ENCODE measurements at regions not wholly inside any gene's neighbourhood (a gene's known extent, or its start where the extent isn't known, plus 50 kb on each side); places are given as distances from the start of the nearest gene placed in this dataset.
"Not testable (repeated sequence)": the region's sequence is repeated elsewhere in the genome, so short reads cannot be mapped to it uniquely, and the experiment has no call there.

DNA sequence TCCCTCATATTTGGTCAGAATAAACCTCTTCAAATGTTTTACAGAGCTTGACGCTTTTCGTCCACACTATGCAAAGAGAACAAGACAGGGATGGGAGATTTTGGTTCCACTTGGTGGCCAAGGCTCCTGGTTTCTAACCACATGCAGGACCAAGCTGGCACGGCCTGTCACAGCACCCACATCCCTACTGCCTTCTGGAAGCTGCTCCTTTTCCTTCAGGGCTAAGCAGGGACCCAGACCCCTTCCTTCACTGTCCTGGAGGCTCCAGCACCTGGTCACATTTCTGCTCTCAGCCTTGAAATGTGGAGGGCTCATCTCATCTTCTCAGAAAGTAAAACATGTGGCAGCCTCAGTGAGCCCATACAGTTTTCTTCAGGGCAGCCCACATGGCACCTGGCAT lies 50.4 kb upstream of the ARHGEF7 start:
- Histone ChIP-seq H3K9me3 (ENCODE audit: control insufficient read depth in 1 of 2, low read length in 2 of 2) (no peaks in the 10 kb centered on the region), H3K27me3 (ENCODE audit: low read depth, low read length) (no peaks in the 10 kb centered on the region), H3K4me3 (ENCODE audit: low read depth in 1 of 2, low read length in 2 of 2) (no peak overlapping the region), H3K36me3 (ENCODE audit: control insufficient read depth in 1 of 2, insufficient read depth in 2 of 2, low read length in 2 of 2) (no peaks in the 10 kb centered on the region), H3K27ac (ENCODE audit: low read length) (no peak overlapping the region), H3K4me1 (ENCODE audit: control insufficient read depth in 1 of 2, insufficient read depth in 2 of 2, low read length in 2 of 2) (no peaks in the 10 kb centered on the region)

- no peak overlapping the region for H3K4me3 ChIP-seq (ENCODE audit: low read depth in 1 of 2, low read length in 2 of 2)
Observed at GRCh38 chr13:111062966-111063365, 52.1 kb upstream of the ARHGEF7 start.

GRCh38 chr13:111062305-111062704 lies 52.8 kb upstream of the ARHGEF7 start:
- no peak overlapping the region for H3K4me3 ChIP-seq (ENCODE audit: low read depth in 1 of 2, low read length in 2 of 2)
- no peaks in the 10 kb centered on the region for H3K36me3 ChIP-seq (ENCODE audit: control insufficient read depth in 1 of 2, insufficient read depth in 2 of 2, low read length in 2 of 2)
- no peaks in the 10 kb centered on the region for H3K4me1 ChIP-seq (ENCODE audit: control insufficient read depth in 1 of 2, insufficient read depth in 2 of 2, low read length in 2 of 2)
- no peaks in the 10 kb centered on the region for H3K27me3 ChIP-seq (ENCODE audit: low read depth, low read length)
- no peak overlapping the region for H3K27ac ChIP-seq (ENCODE audit: low read length)
- H3K9me3 ChIP-seq (ENCODE audit: control insufficient read depth in 1 of 2, low read length in 2 of 2) = no peaks in the 10 kb centered on the region

More at GRCh38 chr13:111062966-111063365, 52.1 kb upstream of the ARHGEF7 start:
- Histone ChIP-seq H3K9me3 (ENCODE audit: control insufficient read depth in 1 of 2, low read length in 2 of 2) (no peaks in the 10 kb centered on the region), H3K36me3 (ENCODE audit: control insufficient read depth in 1 of 2, insufficient read depth in 2 of 2, low read length in 2 of 2) (no peaks in the 10 kb centered on the region), H3K27me3 (ENCODE audit: low read depth, low read length) (no peaks in the 10 kb centered on the region), H3K4me1 (ENCODE audit: control insufficient read depth in 1 of 2, insufficient read depth in 2 of 2, low read length in 2 of 2) (no peaks in the 10 kb centered on the region), H3K27ac (ENCODE audit: low read length) (no peak overlapping the region)

GRCh38 chr13:111061358-111062045 lies 53.6 kb upstream of the ARHGEF7 start:
- H3K4me1 ChIP-seq (ENCODE audit: control insufficient read depth in 1 of 2, insufficient read depth in 2 of 2, low read length in 2 of 2) = no peaks in the 10 kb centered on the region
- no peaks in the 10 kb centered on the region for H3K36me3 ChIP-seq (ENCODE audit: control insufficient read depth in 1 of 2, insufficient read depth in 2 of 2, low read length in 2 of 2)
- H3K27ac ChIP-seq (ENCODE audit: low read length) = no peak overlapping the region
- H3K27me3 ChIP-seq (ENCODE audit: low read depth, low read length) = no peaks in the 10 kb centered on the region
- no peaks in the 10 kb centered on the region for H3K9me3 ChIP-seq (ENCODE audit: control insufficient read depth in 1 of 2, low read length in 2 of 2)
- no peak overlapping the region for H3K4me3 ChIP-seq (ENCODE audit: low read depth in 1 of 2, low read length in 2 of 2)

GRCh38 chr13:111060237-111060919 lies 54.7 kb upstream of the ARHGEF7 start:
- Histone ChIP-seq H3K27me3 (ENCODE audit: low read depth, low read length) (no peaks in the 10 kb centered on the region), H3K36me3 (ENCODE audit: control insufficient read depth in 1 of 2, insufficient read depth in 2 of 2, low read length in 2 of 2) (no peaks in the 10 kb centered on the region), H3K27ac (ENCODE audit: low read length) (no peak overlapping the region), H3K4me1 (ENCODE audit: control insufficient read depth in 1 of 2, insufficient read depth in 2 of 2, low read length in 2 of 2) (no peaks in the 10 kb centered on the region), H3K9me3 (ENCODE audit: control insufficient read depth in 1 of 2, low read length in 2 of 2) (no peaks in the 10 kb centered on the region), H3K4me3 (ENCODE audit: low read depth in 1 of 2, low read length in 2 of 2) (no peak overlapping the region)

DNA sequence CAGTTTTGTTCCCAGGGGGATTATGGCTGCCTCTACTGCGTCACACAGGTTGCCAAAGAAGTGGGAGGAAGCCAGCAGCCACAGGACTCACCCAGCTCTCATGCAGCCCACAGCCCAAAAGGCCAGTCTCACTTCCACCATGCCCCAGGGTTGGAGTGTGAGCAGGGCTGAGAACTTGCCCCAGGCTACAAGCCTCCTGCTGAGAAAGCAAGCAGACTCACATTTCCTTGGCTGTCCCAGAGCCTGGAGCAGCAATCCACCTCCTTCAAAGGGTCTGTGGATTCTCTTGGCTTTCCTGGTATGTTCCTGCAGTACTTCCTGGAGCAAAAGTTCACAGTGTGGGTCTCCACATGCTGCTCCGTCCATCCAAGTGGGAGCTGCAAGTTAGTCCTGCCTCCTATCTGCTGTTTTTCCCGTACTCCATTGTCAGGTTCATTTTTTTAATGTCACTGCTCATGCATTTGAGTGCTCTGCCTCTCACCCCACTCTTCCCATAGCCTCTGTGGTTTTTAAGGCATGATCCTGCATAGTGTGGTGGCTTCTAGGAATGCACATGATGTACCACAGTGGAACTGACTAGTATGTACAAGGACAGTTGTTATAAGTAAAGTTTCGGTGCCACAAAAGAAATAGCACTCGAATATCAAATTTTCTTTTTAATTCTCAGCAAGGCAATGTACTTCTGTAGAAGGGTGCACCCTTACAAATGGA lies 56.2 kb upstream of the ARHGEF7 start:
- no peaks in the 10 kb centered on the region for H3K27me3 ChIP-seq (ENCODE audit: low read depth, low read length)
- no peak overlapping the region for H3K4me3 ChIP-seq (ENCODE audit: low read depth in 1 of 2, low read length in 2 of 2)
- H3K36me3 ChIP-seq (ENCODE audit: control insufficient read depth in 1 of 2, insufficient read depth in 2 of 2, low read length in 2 of 2) = no peaks in the 10 kb centered on the region
- H3K9me3 ChIP-seq (ENCODE audit: control insufficient read depth in 1 of 2, low read length in 2 of 2) = no peaks in the 10 kb centered on the region
- H3K27ac ChIP-seq (ENCODE audit: low read length) = no peak overlapping the region
- no peaks in the 10 kb centered on the region for H3K4me1 ChIP-seq (ENCODE audit: control insufficient read depth in 1 of 2, insufficient read depth in 2 of 2, low read length in 2 of 2)

DNA sequence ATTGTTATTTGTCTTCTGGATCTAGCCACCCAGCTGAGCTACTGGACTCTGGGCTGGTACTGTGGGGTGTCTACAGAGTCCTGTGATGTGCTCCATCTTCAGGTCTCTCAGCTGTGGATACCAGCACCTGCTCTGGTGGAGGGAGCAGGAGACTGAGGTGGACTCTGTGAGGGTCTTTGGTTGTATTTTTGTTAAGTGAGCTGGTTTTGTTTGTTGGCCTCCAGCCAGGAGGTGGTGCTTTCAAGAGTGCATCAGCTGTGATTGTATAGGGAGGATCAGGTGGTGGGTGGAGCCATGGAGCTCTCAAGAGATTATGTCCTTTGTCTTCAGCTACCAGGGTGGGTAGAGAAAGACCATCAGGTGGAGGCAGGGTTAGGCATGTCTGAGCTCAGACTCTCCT lies 56.8 kb upstream of the ARHGEF7 start:
- not testable (repeated sequence) for H3K27ac ChIP-seq (ENCODE audit: low read length); H3K27me3 ChIP-seq (ENCODE audit: low read depth, low read length); H3K9me3 ChIP-seq (ENCODE audit: control insufficient read depth in 1 of 2, low read length in 2 of 2); H3K4me1 ChIP-seq (ENCODE audit: control insufficient read depth in 1 of 2, insufficient read depth in 2 of 2, low read length in 2 of 2); H3K36me3 ChIP-seq (ENCODE audit: control insufficient read depth in 1 of 2, insufficient read depth in 2 of 2, low read length in 2 of 2); H3K4me3 ChIP-seq (ENCODE audit: low read depth in 1 of 2, low read length in 2 of 2)

DNA sequence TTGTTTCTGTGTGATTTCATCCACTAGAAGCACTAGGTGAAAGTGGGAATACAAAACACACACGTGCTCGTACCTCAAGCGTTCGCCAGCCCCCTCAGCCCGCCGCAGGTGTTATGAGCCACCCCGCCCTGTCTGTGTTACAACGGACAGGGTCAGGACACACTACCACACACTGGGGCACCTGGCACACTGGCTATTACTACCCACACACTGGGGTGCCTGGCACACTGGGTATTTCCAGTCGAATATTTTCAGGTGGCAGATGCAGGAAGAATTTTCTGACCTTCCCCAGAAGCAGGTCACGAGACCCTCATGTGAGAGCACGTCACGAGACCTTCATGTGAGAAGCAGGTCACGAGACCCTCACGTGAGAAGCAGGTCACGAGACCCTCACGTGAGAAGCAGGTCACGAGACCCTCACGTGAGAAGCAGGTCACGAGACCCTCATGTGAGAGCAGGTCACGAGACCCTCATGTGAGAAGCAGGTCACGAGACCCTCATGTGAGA lies 63.3 kb upstream of the ARHGEF7 start:
- H3K27me3 ChIP-seq (ENCODE audit: low read depth, low read length); H3K4me3 ChIP-seq (ENCODE audit: low read depth in 1 of 2, low read length in 2 of 2); H3K9me3 ChIP-seq (ENCODE audit: control insufficient read depth in 1 of 2, low read length in 2 of 2); H3K4me1 ChIP-seq (ENCODE audit: control insufficient read depth in 1 of 2, insufficient read depth in 2 of 2, low read length in 2 of 2); H3K36me3 ChIP-seq (ENCODE audit: control insufficient read depth in 1 of 2, insufficient read depth in 2 of 2, low read length in 2 of 2); H3K27ac ChIP-seq (ENCODE audit: low read length): not testable (repeated sequence)

- H3K4me1 ChIP-seq (ENCODE audit: control insufficient read depth in 1 of 2, insufficient read depth in 2 of 2, low read length in 2 of 2) = no peaks in the 10 kb centered on the region
- H3K4me3 ChIP-seq (ENCODE audit: low read depth in 1 of 2, low read length in 2 of 2) = no peak overlapping the region
- H3K27ac ChIP-seq (ENCODE audit: low read length) = no peak overlapping the region
- no peaks in the 10 kb centered on the region for H3K9me3 ChIP-seq (ENCODE audit: control insufficient read depth in 1 of 2, low read length in 2 of 2)
- H3K27me3 ChIP-seq (ENCODE audit: low read depth, low read length) = no peaks in the 10 kb centered on the region
- no peaks in the 10 kb centered on the region for H3K36me3 ChIP-seq (ENCODE audit: control insufficient read depth in 1 of 2, insufficient read depth in 2 of 2, low read length in 2 of 2)
Observed at GRCh38 chr13:111051041-111051725, 63.9 kb upstream of the ARHGEF7 start.

DNA sequence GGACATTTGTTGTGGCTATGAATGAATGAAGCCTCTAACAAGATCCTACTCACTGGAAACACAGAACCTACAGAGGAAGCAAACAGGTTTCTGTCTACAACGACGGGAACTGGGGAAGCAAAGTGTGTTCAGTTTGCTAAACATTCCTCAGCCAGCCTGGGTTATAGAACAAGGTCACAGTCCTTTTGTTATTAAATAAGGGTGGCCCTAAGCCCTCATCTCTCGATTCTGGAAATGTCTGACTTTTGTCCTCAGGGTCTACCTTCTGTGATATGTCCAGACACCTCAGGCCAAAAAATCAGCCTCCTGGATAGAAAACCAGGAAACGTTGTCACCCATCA lies 64.6 kb upstream of the ARHGEF7 start:
- no peaks in the 10 kb centered on the region for H3K27me3 ChIP-seq (ENCODE audit: low read depth, low read length)
- H3K9me3 ChIP-seq (ENCODE audit: control insufficient read depth in 1 of 2, low read length in 2 of 2) = no peaks in the 10 kb centered on the region
- no peak overlapping the region for H3K4me3 ChIP-seq (ENCODE audit: low read depth in 1 of 2, low read length in 2 of 2)
- H3K27ac ChIP-seq (ENCODE audit: low read length) = no peak overlapping the region
- no peaks in the 10 kb centered on the region for H3K4me1 ChIP-seq (ENCODE audit: control insufficient read depth in 1 of 2, insufficient read depth in 2 of 2, low read length in 2 of 2)
- H3K36me3 ChIP-seq (ENCODE audit: control insufficient read depth in 1 of 2, insufficient read depth in 2 of 2, low read length in 2 of 2) = no peaks in the 10 kb centered on the region

DNA sequence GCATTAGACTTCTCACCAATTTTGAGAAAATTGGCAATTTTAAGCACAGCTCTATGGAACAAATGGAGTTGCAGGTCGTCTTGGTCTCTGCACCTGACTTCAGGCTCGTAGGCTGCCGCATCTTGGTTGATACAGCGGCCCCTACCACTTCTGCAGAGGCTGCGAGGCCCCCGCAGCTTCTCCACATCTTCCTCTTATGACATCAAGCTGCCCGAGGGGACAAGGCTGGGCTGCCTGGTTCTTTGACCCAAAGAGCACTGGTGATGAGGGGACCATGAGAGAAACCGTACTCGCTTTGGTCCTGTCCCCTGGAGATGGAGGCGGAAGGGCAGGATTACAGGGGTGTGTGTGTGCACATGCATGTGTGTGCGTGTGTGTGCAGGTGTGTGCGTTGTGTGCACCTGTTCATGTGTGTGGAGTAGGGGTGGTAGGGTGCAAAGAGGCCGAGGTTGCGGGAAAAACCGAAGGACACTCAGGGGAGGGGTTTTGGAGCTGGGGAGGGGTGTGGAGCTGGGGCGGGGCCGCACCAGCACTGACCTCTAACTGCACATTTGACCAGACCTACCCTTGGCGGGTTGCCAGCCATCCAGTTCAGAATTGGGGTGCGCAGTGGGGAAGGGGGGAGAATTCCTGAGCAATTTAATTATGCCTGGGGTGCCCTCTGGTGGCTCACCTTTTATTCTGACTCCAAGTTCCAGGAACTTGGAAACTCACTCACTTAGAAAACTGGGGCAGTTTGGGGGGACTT lies 65.1 kb upstream of the ARHGEF7 start:
- Histone ChIP-seq H3K27me3 (ENCODE audit: low read depth, low read length) (no peaks in the 10 kb centered on the region), H3K4me3 (ENCODE audit: low read depth in 1 of 2, low read length in 2 of 2) (no peak overlapping the region), H3K27ac (ENCODE audit: low read length) (no peak overlapping the region), H3K4me1 (ENCODE audit: control insufficient read depth in 1 of 2, insufficient read depth in 2 of 2, low read length in 2 of 2) (no peaks in the 10 kb centered on the region), H3K36me3 (ENCODE audit: control insufficient read depth in 1 of 2, insufficient read depth in 2 of 2, low read length in 2 of 2) (no peaks in the 10 kb centered on the region), H3K9me3 (ENCODE audit: control insufficient read depth in 1 of 2, low read length in 2 of 2) (no peaks in the 10 kb centered on the region)

Measured in muscle layer of duodenum (tissue), 2 donors.